NT2/D1 (cell line): ENCODE measurements at regions not wholly inside any gene's neighbourhood (a gene's known extent, or its start where the extent isn't known, plus 50 kb on each side); places are given as distances from the start of the nearest gene placed in this dataset.

ENCODE experiments used
- SUZ12 ChIP-seq: IDR thresholded peaks from 2 replicates; pipeline ENCODE4 v1.6.1; 2011; ENCODE audit not compliant: insufficient read length, insufficient read depth; ENCODE audit errors: extremely low read depth
- YY1 ChIP-seq: IDR thresholded peaks from 2 replicates; pipeline ENCODE4 v1.6.1; 2011; ENCODE audit not compliant: insufficient read length, insufficient read depth
- ZNF274 ChIP-seq: IDR thresholded peaks from 2 replicates; pipeline ENCODE4 v1.6.1; 2011; ENCODE audit warnings: mild to moderate bottlenecking, low read depth, low read length

- TF ChIP-seq YY1 (no peak), ZNF274 (no peak), SUZ12 (no peak)
Measured at GRCh38 chr4:26238426-26238777, 82.4 kb upstream of the RBPJ start.
